Testis (tissue), 2 donors: ENCODE measurements at regions not wholly inside any gene's neighbourhood (a gene's known extent, or its start where the extent isn't known, plus 50 kb on each side); places are given as distances from the start of the nearest gene placed in this dataset.

Experiments
- DNase-seq: peaks from one replicate; pipeline ENCODE4 v3.0.0-alpha.2; 2019
- H3K27ac ChIP-seq, 2 donors: fragments of 200-600 bp; sonication (generic); one replicate each; pipeline ENCODE4 v1.5.1; 2019
- H3K27me3 ChIP-seq: fragments of 200-600 bp; sonication (generic); one replicate; pipeline ENCODE4 v1.5.1; 2019
- H3K36me3 ChIP-seq: fragments of 200-600 bp; sonication (generic); one replicate; pipeline ENCODE4 v1.5.1; 2017; ENCODE audit warnings: low read depth; ENCODE audit errors: missing control alignments
- H3K4me1 ChIP-seq: fragments of 200-600 bp; sonication (generic); one replicate; pipeline ENCODE4 v1.5.1; 2019
- H3K4me3 ChIP-seq, 2 donors: fragments of 200-600 bp; sonication (generic); one replicate each; pipeline ENCODE4 v1.5.1; 2017 to 2019
- H3K9me3 ChIP-seq: fragments of 200-600 bp; sonication (generic); one replicate; pipeline ENCODE4 v1.5.1; 2017
- POLR2A ChIP-seq: fragments of 450-650 bp; IDR thresholded peaks from one replicate; pipeline ENCODE4 v1.6.1; 2017; ENCODE audit warnings: antibody characterized with exemption, mild to moderate bottlenecking, moderate library complexity
- WGBS, 2 donors: methylation state at CpG; one replicate each; pipeline ENCODE4 v1.1.5; 2018; 5-methylcytosine and 5-hydroxymethylcytosine counted together
- intact Hi-C: fragments of 100-400 bp; cut with DNase I; formaldehyde crosslinking; loops from one replicate; pipeline ENCODE4 v1.15.1; 2023; ENCODE audit warnings: low total_unique reads
- TF ChIP-seq, protein P1 (sequence below), 3 experiments: fragments of 450-650 bp in 2 of 3; fragments of 200-600 bp in 1 of 3; sonication (generic) in 1 of 3; IDR thresholded peaks; one replicate each; pipeline ENCODE4 v1.5.1; 2016 to 2019; ENCODE audit warnings: antibody characterized with exemption in 3 of 3, mild to moderate bottlenecking in 2 of 3, moderate library complexity in 1 of 3

DNA sequence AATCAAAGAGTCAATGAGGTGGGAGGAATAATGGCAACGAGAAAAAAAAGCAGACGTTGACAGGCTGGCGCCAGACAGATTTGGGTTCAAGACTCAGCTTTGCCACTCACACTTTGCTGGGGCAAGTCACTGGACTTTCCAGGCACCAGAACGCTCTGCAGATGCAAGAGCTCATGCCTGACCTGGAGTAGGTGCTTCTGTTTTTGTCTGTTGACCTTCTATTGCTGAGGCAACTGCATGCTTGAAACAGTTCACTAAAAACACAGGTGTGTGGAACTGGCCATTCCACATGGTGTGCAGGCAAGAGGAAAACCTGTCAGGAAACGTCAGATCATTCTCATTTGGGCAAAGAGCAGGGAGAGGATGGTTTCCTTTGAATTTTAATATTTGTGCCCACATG is 161.2 kb upstream of the SMIM23 start:
- 68 to 71% methylated on average over 5 of the region's 5 CpGs for WGBS, 2 donors
- no peak for TF ChIP-seq POLR2A
- TF ChIP-seq, protein P1, sequence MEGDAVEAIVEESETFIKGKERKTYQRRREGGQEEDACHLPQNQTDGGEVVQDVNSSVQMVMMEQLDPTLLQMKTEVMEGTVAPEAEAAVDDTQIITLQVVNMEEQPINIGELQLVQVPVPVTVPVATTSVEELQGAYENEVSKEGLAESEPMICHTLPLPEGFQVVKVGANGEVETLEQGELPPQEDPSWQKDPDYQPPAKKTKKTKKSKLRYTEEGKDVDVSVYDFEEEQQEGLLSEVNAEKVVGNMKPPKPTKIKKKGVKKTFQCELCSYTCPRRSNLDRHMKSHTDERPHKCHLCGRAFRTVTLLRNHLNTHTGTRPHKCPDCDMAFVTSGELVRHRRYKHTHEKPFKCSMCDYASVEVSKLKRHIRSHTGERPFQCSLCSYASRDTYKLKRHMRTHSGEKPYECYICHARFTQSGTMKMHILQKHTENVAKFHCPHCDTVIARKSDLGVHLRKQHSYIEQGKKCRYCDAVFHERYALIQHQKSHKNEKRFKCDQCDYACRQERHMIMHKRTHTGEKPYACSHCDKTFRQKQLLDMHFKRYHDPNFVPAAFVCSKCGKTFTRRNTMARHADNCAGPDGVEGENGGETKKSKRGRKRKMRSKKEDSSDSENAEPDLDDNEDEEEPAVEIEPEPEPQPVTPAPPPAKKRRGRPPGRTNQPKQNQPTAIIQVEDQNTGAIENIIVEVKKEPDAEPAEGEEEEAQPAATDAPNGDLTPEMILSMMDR (IDR thresholded peaks at IDR 0.05), result no peak
- Histone ChIP-seq H3K9me3 (no peaks in the 10 kb centered on the region), H3K27ac (no peak overlapping the region), H3K36me3 (no peaks in the 10 kb centered on the region), H3K4me1 (no peaks in the 10 kb centered on the region), H3K27me3 (no peaks in the 10 kb centered on the region), H3K4me3 (no peak overlapping the region)
- DNase-seq, result no peak
- intact Hi-C loops, result no loop called here

DNA sequence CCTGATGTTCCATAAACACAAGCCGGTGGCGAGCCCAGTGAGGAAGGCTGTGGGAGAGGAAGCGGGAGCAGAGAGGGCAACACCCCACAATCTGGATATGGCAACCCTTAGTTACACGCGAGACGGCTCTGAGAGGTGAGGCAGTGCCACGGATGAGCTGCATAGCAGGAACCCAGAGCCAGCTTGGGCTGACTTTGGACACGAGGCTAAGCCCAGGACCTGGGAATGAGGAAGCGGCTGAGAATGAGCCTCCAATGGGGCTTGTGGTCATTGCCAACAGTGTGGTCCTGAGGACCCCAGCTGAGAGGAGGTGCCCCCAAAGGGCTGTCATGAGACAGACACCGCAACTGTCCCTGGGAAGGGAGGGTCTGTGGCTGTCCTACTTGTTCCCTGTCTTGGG is 160.0 kb upstream of the SMIM23 start:
- no peak overlapping the region for H3K27ac ChIP-seq
- no peaks in the 10 kb centered on the region for H3K9me3 ChIP-seq
- H3K36me3 ChIP-seq, result no peaks in the 10 kb centered on the region
- 84 to 85% methylated on average over 10 of the region's 10 CpGs for WGBS, 2 donors
- DNase-seq, result no peak
- peaks cover 5% of the 10 kb centered on the region for H3K4me1 ChIP-seq
- H3K4me3 ChIP-seq, result no peak overlapping the region
- TF ChIP-seq POLR2A, result no peak
- TF ChIP-seq, protein P1 (IDR thresholded peaks at IDR 0.05), result no peak
- intact Hi-C loops, result no loop called here
- H3K27me3 ChIP-seq, result no peaks in the 10 kb centered on the region

DNA sequence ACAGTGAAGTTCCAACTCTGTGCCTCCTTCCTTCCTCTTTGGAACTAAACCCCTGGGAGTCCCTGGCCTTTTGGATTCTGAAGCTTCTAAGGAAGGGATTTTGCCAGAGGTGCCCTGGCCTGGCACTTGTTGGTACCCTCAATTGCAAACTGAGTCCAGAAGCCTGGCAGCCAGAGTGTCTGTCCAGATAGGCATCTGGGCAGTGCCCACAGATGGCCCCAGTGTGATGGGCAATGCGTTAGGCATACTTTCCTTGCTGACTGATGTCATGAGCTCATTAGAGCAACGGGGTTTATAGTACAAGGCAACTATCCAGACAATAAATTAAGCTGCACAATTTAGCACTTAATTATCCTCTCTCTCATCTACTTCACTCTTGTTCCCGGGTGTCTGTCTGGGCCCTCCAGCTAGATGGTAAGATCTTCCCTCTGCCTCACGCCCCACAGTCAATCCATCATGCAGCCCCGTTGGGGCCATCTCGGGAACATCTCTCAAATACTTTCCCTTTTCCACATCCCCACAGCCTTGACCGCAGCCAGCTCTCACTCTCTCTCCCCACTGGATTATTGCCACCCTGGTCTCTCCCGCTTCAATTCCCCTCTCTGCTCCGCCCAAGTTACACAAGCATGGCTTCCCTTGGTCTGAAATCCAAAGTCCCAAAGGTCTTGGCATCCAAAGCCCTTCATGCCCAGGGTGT is 157.5 kb upstream of the SMIM23 start:
- DNase-seq, result no peak

DNA sequence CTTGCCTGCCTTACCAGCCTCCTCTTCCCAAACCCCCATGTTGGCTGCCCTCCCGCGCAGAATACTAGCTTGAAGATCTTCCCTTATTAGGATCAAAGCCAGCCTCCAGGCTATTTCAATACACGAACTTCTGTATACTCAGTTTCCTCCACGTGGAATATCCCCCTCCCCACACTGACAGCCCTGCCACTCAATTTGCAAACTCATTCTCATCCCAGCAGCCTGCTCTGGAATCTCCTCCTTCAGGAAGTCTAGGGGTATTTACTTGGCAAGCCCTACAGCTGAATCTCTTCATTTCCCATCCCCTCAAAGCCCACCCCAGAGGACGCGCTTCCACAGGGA is 157.0 kb upstream of the SMIM23 start:
- H3K4me3 ChIP-seq, result no peak overlapping the region
- no peaks in the 10 kb centered on the region for H3K27me3 ChIP-seq
- H3K4me1 ChIP-seq, result peaks cover 5% of the 10 kb centered on the region
- no peak overlapping the region for H3K27ac ChIP-seq
- no peaks in the 10 kb centered on the region for H3K36me3 ChIP-seq
- intact Hi-C loops, result no loop called here
- TF ChIP-seq, protein P1 (IDR thresholded peaks at IDR 0.05), result no peak
- TF ChIP-seq POLR2A, result no peak
- no peaks in the 10 kb centered on the region for H3K9me3 ChIP-seq
- DNase-seq, result no peak
- 61 to 70% methylated on average over 6 of the region's 6 CpGs for WGBS, 2 donors

More for the DNA sequence above, 157.5 kb upstream of the SMIM23 start:
- intact Hi-C loops, result no loop called here
- no peaks in the 10 kb centered on the region for H3K36me3 ChIP-seq
- no peak overlapping the region for H3K27ac ChIP-seq
- H3K9me3 ChIP-seq, result no peaks in the 10 kb centered on the region
- no peak for TF ChIP-seq POLR2A
- TF ChIP-seq, protein P1 (IDR thresholded peaks at IDR 0.05), result no peak
- peaks cover 5% of the 10 kb centered on the region for H3K4me1 ChIP-seq
- H3K4me3 ChIP-seq, result no peak overlapping the region
- WGBS, 2 donors, result 67 to 75% methylated on average over 9 of the region's 9 CpGs
- no peaks in the 10 kb centered on the region for H3K27me3 ChIP-seq

DNA sequence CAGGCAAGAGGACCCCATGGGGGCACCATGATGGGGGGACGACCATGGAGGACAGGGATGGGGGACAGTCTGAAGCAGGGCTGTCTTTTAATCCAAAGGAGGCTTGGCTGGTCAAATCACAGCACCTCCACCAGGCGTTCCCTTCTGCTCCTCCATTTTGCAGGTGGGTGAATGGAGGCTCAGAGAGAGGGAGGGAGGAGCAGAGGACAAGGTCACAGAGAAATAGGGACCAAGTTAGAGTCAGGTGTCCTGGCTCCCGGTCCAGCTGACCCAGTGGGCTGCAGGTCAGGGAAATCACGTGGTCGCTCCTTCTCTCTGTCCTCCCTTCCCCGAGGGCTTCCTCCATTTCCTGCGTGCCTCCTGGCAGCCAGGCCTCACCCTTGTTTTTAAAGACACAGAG is 156.4 kb upstream of the SMIM23 start:
- 59 to 61% methylated on average over 6 to 7 of the region's 7 CpGs for WGBS, 2 donors
- H3K27ac ChIP-seq, result no peak overlapping the region
- H3K27me3 ChIP-seq, result no peaks in the 10 kb centered on the region
- intact Hi-C loops, result no loop called here
- no peaks in the 10 kb centered on the region for H3K36me3 ChIP-seq
- H3K9me3 ChIP-seq, result no peaks in the 10 kb centered on the region
- no peak overlapping the region for H3K4me3 ChIP-seq
- TF ChIP-seq POLR2A, result no peak
- TF ChIP-seq, protein P1 (IDR thresholded peaks at IDR 0.05), result no peak
- H3K4me1 ChIP-seq, result peaks cover 5% of the 10 kb centered on the region
- DNase-seq, result no peak
